Large intestine (tissue), 3 donors: ENCODE measurements at regions not wholly inside any gene's neighbourhood (a gene's known extent, or its start where the extent isn't known, plus 50 kb on each side); places are given as distances from the start of the nearest gene placed in this dataset.

Source experiments
- DNase-seq, 2 donors: peaks; one replicate each; pipeline versions ENCODE4 v3.0.0 to v3.0.0-alpha.2; 2013
- H3K27ac ChIP-seq: one replicate; pipeline ENCODE4 v1.5.1; 2013; ENCODE audit warnings: low read length
- H3K27me3 ChIP-seq: 2 replicates; pipeline ENCODE4 v1.6.1; 2013; ENCODE audit warnings: low read length; ENCODE audit not compliant: control insufficient read depth, insufficient read depth
- H3K36me3 ChIP-seq: 2 replicates; pipeline ENCODE4 v1.6.1; 2013; ENCODE audit warnings: low read length; ENCODE audit not compliant: control insufficient read depth, insufficient read depth
- H3K4me1 ChIP-seq: one replicate; pipeline ENCODE4 v1.6.1; 2013; ENCODE audit warnings: low read length; ENCODE audit not compliant: control insufficient read depth, insufficient read depth
- H3K4me3 ChIP-seq: one replicate; pipeline ENCODE4 v1.5.1; 2013; ENCODE audit warnings: low read length
- H3K9me3 ChIP-seq: one replicate; pipeline ENCODE4 v1.6.1; 2013; ENCODE audit warnings: mild to moderate bottlenecking, low read depth, low read length, moderate library complexity; ENCODE audit not compliant: control insufficient read depth
- WGBS: methylation state at CpG from one replicate; pipeline ENCODE4 v1.1.5; 2013; ENCODE audit warnings: low lambda C conversion rate; ENCODE audit not compliant: insufficient coverage; 5-methylcytosine and 5-hydroxymethylcytosine counted together

DNA sequence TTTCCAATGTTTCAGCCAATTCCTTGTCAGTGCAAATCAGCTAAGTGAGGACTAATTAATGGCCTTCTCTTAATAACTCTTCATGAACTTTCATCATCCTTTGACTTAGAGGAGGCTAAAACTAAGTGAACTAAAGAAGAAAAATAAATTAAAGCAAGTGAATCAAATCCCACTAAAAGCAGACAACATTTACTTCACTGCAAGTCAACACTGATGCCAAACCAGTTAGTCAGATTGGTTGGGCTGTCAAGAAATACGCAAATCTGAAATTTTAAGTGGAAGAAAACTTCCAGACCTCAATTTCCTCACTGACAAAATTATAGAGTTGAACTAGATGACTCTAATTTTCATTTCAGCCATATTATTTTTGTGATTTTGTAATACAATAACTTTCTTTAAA, 137.2 kb upstream of the PRLR start:
- no peaks in the 10 kb centered on the region for H3K4me1 ChIP-seq
- no peaks in the 10 kb centered on the region for H3K36me3 ChIP-seq
- H3K27ac ChIP-seq = no peak overlapping the region
- no peak for DNase-seq
- no peak overlapping the region for H3K4me3 ChIP-seq
- H3K9me3 ChIP-seq = no peaks in the 10 kb centered on the region
- WGBS = 80% methylated on average over 1 of the region's 1 CpG
- no peaks in the 10 kb centered on the region for H3K27me3 ChIP-seq

DNA sequence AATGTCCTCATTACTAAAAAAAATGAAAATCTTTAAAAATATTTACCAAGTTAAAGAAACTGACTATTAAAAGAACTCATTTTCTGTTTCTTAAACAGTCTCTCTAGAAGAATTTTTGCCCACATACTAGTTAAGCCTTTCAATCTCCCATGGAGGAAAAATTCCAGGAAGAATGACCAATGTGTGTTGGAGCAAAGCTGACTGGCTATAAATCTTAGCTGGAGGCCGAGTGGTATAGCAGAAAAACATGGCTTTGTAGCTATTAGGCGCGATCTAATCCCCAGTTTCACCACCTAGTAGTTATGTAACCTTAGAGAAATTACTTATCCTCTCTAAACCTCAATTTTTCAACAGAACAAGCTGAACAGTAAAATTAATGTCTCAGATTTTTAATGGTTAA, 135.5 kb upstream of the PRLR start:
- DNase-seq = no peak
- Histone ChIP-seq H3K27ac (no peak overlapping the region), H3K9me3 (no peaks in the 10 kb centered on the region), H3K36me3 (no peaks in the 10 kb centered on the region), H3K4me3 (no peak overlapping the region), H3K27me3 (no peaks in the 10 kb centered on the region), H3K4me1 (no peaks in the 10 kb centered on the region)
- WGBS = 100% methylated on average over 2 of the region's 3 CpGs

DNA sequence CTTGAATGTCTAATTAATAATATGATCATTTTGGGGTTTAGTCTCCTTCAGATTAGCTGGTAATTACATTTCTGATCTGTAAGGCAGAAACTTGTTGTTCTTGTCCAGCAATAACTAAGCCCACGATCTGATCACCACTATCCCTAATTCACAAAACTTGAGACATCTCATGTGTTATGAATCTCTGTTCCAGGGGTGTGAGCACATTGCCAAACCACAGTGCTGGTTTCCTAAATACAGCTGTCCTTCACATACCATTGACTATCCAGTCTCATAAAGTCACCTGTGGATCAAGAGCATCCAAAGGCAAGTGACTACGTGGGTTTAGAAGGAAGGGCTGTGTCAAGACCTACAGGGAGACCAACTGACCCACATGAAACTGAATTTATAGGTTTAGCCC, 134.1 kb upstream of the PRLR start:
- H3K36me3 ChIP-seq = no peaks in the 10 kb centered on the region
- DNase-seq = no peak
- no peaks in the 10 kb centered on the region for H3K4me1 ChIP-seq
- WGBS = no CpG with 5 or more reads among the region's 2 CpGs
- H3K27ac ChIP-seq = no peak overlapping the region
- no peaks in the 10 kb centered on the region for H3K27me3 ChIP-seq
- no peak overlapping the region for H3K4me3 ChIP-seq
- H3K9me3 ChIP-seq = no peaks in the 10 kb centered on the region

DNA sequence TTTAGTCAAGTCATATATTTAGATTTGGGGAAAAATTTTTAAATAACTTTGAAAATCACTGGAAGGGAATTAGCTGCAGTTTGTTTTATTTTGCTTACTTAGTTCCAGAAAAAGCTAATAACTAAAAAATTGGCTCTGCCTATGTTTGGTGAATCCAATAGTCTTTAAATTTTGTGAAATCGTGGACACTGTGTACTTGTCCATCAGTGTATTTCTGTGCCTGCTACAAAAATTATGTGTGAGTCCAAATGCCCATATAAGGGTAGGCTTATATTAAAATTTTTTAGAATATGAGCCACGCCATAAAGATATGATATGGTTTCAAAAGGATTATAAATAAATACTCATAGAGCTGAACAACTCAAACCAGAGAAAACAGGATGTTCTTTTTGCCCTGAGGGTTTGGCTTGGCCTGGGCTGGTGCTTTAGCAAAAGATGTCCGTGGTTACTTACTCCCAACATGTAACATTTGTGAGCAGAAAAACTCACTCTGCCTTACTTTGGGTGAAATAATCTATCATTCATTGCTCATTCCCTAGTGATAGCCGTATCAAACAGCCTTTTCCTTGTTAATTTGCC, 133.2 kb upstream of the PRLR start:
- H3K36me3 ChIP-seq = no peaks in the 10 kb centered on the region
- no peaks in the 10 kb centered on the region for H3K9me3 ChIP-seq
- H3K4me3 ChIP-seq = no peak overlapping the region
- no peak overlapping the region for H3K27ac ChIP-seq
- no peaks in the 10 kb centered on the region for H3K27me3 ChIP-seq
- 100% methylated on average over 1 of the region's 4 CpGs for WGBS
- no peak for DNase-seq
- H3K4me1 ChIP-seq = no peaks in the 10 kb centered on the region

DNA sequence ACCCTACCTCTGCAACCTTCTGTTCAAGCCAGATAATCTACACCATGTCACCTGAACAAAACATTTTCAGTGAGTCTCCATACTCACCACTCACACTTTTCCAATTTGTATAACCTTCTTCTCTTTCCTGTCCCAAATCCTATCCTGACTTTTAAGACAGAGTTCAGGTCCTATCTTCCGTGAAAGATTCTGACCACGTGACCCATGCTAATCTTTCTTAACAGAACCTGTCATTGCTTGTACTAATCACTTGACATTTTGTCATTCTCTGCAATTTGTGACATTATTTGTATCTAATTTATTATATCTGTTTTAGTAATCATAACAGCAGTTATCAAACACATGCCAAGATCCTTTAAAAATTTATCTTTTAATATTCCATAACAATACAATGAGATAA, 132.5 kb upstream of the PRLR start:
- Histone ChIP-seq H3K27me3 (no peaks in the 10 kb centered on the region), H3K4me3 (no peak overlapping the region), H3K27ac (no peak overlapping the region), H3K4me1 (no peaks in the 10 kb centered on the region), H3K9me3 (no peaks in the 10 kb centered on the region), H3K36me3 (no peaks in the 10 kb centered on the region)
- WGBS = no CpG with 5 or more reads among the region's 2 CpGs
- no peak for DNase-seq

DNA sequence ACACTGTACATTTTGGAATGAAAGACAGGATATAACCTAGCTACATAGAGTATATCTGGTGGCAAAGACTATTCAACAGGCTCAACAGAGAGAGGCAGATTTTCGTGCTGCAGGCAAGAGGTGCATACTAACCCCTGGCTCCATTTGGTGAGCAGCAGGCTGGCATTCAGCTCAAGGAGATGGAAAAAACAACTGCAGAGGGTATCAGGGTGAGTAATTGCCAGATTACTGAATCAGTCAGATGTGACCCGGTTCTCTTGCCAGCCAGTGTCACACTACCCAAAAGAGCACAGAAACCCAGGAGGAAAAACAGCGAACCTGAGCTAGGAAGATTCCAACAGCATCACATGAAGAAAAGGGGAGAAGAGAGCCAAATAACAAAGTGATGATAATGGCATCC, 130.4 kb upstream of the PRLR start:
- Histone ChIP-seq H3K4me1 (no peaks in the 10 kb centered on the region), H3K27me3 (no peaks in the 10 kb centered on the region), H3K27ac (no peak overlapping the region), H3K36me3 (no peaks in the 10 kb centered on the region), H3K4me3 (no peak overlapping the region), H3K9me3 (no peaks in the 10 kb centered on the region)
- 80% methylated on average over 2 of the region's 3 CpGs for WGBS
- no peak for DNase-seq

DNA sequence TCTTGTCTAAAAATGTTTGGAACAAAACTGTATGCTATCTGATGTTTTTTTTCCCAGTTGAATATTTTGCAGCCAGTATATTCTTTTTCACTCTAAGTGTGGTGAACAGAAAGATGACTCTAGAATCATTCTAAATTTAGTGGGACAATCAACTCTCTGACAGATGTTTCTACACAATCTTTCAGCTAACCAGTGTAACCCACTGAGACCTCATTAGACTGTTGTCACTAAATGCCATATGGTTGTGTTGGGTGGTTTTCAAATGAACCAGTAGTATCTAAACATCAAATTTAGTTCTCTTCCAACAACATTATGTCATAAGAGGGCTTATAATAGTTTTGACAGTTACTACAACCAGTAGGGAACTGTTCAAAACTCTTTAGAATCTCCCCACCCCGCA, 129.6 kb upstream of the PRLR start:
- DNase-seq = no peak
- WGBS = no CpG with 5 or more reads among the region's 1 CpG
- H3K27me3 ChIP-seq = no peaks in the 10 kb centered on the region
- H3K4me1 ChIP-seq = no peaks in the 10 kb centered on the region
- H3K36me3 ChIP-seq = no peaks in the 10 kb centered on the region
- H3K9me3 ChIP-seq = no peaks in the 10 kb centered on the region
- no peak overlapping the region for H3K27ac ChIP-seq
- no peak overlapping the region for H3K4me3 ChIP-seq

DNA sequence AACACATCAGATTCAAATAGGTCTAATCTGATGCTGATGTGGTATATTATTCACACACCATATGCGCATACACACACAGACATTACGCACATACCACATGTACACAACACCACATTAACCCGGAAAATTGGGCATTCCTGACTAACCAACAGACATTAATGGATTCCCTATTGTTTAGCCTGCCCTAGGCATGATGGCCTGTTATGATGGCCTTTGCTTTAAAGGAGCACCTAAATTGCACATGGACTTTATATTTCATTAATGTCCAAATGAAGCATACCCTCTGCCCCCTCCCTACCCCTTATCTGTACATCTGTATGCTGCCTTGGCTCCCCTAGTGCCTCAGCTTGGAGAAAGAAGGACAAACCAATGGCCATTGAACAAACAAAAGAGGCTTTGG, 127.7 kb upstream of the PRLR start:
- H3K4me3 ChIP-seq = no peak overlapping the region
- no peaks in the 10 kb centered on the region for H3K4me1 ChIP-seq
- no peaks in the 10 kb centered on the region for H3K36me3 ChIP-seq
- WGBS = no CpG with 5 or more reads among the region's 3 CpGs
- H3K27me3 ChIP-seq = no peaks in the 10 kb centered on the region
- DNase-seq = no peak
- no peak overlapping the region for H3K27ac ChIP-seq
- H3K9me3 ChIP-seq = no peaks in the 10 kb centered on the region

DNA sequence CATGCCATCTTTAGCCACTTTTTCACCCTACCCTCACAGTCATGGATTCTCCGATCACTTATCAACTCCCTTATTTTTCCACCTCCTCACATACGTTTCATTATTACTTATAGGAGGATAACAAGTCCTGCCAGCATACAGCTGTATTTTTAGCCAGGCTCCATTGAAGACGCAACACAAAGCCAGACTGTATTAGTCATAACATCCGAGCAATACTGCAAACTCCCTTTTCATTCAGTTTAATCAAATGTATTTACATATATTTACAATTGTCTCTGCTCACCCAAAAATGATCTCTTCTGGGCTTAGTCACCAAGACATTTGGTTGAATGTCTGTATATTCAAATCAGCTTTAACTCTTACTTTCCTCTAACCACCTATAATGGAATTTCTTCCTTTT, 126.4 kb upstream of the PRLR start:
- no peaks in the 10 kb centered on the region for H3K36me3 ChIP-seq
- H3K9me3 ChIP-seq = no peaks in the 10 kb centered on the region
- DNase-seq = no peak
- no peaks in the 10 kb centered on the region for H3K27me3 ChIP-seq
- no peak overlapping the region for H3K27ac ChIP-seq
- no peaks in the 10 kb centered on the region for H3K4me1 ChIP-seq
- H3K4me3 ChIP-seq = no peak overlapping the region
- WGBS = 100% methylated on average over 2 of the region's 4 CpGs

DNA sequence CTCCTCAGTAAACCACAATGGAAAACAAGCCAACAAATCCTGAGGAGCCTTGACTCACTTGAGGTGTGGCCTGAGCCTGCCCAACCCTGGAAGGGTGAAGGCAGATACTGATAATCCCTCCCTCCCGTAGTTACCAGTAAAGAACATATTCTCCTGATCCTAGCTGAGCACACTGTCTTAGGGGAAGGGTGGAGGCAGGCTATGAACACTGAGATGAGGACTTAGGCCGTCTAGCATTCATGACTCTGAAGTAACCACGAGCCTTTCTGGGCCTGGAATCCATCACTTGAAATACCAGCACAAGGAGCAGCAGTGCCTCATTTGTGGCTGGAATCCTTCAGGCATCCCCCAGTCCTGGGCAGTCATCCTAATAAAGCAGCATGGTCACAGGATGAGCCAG, 124.5 kb upstream of the PRLR start:
- H3K4me3 ChIP-seq = no peak overlapping the region
- no peaks in the 10 kb centered on the region for H3K36me3 ChIP-seq
- H3K27me3 ChIP-seq = no peaks in the 10 kb centered on the region
- H3K4me1 ChIP-seq = no peaks in the 10 kb centered on the region
- H3K27ac ChIP-seq = no peak overlapping the region
- WGBS = no CpG with 5 or more reads among the region's 3 CpGs
- H3K9me3 ChIP-seq = no peaks in the 10 kb centered on the region
- no peak for DNase-seq

DNA sequence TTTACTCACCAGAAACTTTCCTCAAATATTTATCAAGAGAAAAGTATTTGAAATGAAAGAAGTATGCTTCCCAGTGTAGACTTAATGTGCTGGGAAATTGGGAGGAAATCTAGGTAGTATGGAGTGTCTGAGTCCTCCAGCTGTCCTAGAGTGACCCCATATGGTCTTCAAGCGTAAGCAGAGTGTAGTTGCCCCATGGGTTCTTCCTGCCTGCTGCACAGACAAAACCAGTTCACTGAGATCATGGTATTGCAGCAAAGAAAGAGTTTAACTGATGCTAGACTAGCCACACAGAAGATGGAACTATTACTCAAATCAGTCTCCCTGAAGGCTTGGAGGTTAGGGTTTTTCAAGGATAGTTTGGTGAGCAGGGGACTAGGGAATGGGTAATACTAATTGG, 114.9 kb upstream of the PRLR start:
- H3K27ac ChIP-seq = no peak overlapping the region
- no peaks in the 10 kb centered on the region for H3K4me1 ChIP-seq
- H3K36me3 ChIP-seq = no peaks in the 10 kb centered on the region
- DNase-seq = no peak
- no CpG with 5 or more reads among the region's 1 CpG for WGBS
- no peak overlapping the region for H3K4me3 ChIP-seq
- H3K27me3 ChIP-seq = no peaks in the 10 kb centered on the region
- no peaks in the 10 kb centered on the region for H3K9me3 ChIP-seq
